GM21528 (cell line): ENCODE measurements at regions not wholly inside any gene's neighbourhood (a gene's known extent, or its start where the extent isn't known, plus 50 kb on each side); places are given as distances from the start of the nearest gene placed in this dataset.
"Not testable (repeated sequence)": the region's sequence is repeated elsewhere in the genome, so short reads cannot be mapped to it uniquely, and the experiment has no call there.

Source experiments
- ATAC-seq: cut with Tn5 transposase; IDR thresholded peaks from one replicate; pipeline ENCODE4 v1.9.1; 2021; ENCODE audit warnings: mild to moderate bottlenecking, moderate library complexity; ENCODE audit not compliant: unreplicated experiment, low FRiP score

- ATAC-seq: no peak
Measured at GRCh38 chr9:96157675-96158074, 144.3 kb downstream of the HSD17B3 start.

GRCh38 chr9:96156171-96156974 lies 145.6 kb downstream of the HSD17B3 start:
- no peak for ATAC-seq

GRCh38 chr9:96154081-96154480 lies 147.9 kb downstream of the HSD17B3 start:
- no peak for ATAC-seq

GRCh38 chr9:96152550-96152949 lies 149.4 kb downstream of the HSD17B3 start:
- ATAC-seq: no peak

- peak; percentile 94 for ATAC-seq
Measured at GRCh38 chr9:96150324-96151227, 151.4 kb downstream of the HSD17B3 start.

GRCh38 chr9:96149533-96150280 lies 152.3 kb downstream of the HSD17B3 start:
- ATAC-seq: peak; percentile 43

- ATAC-seq: no peak
Measured at GRCh38 chr9:96148634-96149532, 153.1 kb downstream of the HSD17B3 start.

GRCh38 chr9:96147029-96147428 lies 154.9 kb downstream of the HSD17B3 start:
- ATAC-seq: not testable (repeated sequence)

GRCh38 chr9:96141666-96142065 lies 160.3 kb downstream of the HSD17B3 start:
- ATAC-seq: no peak

- ATAC-seq: no peak
Measured at GRCh38 chr9:96141128-96141474, 160.9 kb downstream of the HSD17B3 start.

- no peak for ATAC-seq
Measured at GRCh38 chr9:96140296-96141127, 161.5 kb downstream of the HSD17B3 start.

- no peak for ATAC-seq
Measured at GRCh38 chr9:96139592-96140295, 162.2 kb downstream of the HSD17B3 start.

GRCh38 chr9:96138616-96139015 lies 163.4 kb downstream of the HSD17B3 start:
- ATAC-seq: no peak

GRCh38 chr9:96137671-96138429 lies 164.1 kb downstream of the HSD17B3 start:
- peak; percentile 33 for ATAC-seq

GRCh38 chr9:96136992-96137670 lies 164.8 kb downstream of the HSD17B3 start:
- ATAC-seq: peak; percentile 93

- no peak for ATAC-seq
Measured at GRCh38 chr9:96135753-96136290, 166.2 kb downstream of the HSD17B3 start.
